Body of pancreas (tissue), 4 donors: ENCODE measurements at regions not wholly inside any gene's neighbourhood (a gene's known extent, or its start where the extent isn't known, plus 50 kb on each side); places are given as distances from the start of the nearest gene placed in this dataset.

Source experiments
- POLR2A ChIP-seq, 3 donors: fragments of 450-650 bp; IDR thresholded peaks; one replicate each; pipeline ENCODE4 v1.6.1; 2016; ENCODE audit warnings: antibody characterized with exemption in 3 of 3, mild to moderate bottlenecking in 2 of 3
- TF ChIP-seq, protein P1 (sequence below), 7 experiments: fragments of 450-650 bp in 4 of 7; fragments of 200-600 bp in 3 of 7; sonication (generic) in 3 of 7; IDR thresholded peaks; one replicate each; pipeline ENCODE4 v1.5.1; 2016 to 2019; ENCODE audit warnings: antibody characterized with exemption in 7 of 7

DNA sequence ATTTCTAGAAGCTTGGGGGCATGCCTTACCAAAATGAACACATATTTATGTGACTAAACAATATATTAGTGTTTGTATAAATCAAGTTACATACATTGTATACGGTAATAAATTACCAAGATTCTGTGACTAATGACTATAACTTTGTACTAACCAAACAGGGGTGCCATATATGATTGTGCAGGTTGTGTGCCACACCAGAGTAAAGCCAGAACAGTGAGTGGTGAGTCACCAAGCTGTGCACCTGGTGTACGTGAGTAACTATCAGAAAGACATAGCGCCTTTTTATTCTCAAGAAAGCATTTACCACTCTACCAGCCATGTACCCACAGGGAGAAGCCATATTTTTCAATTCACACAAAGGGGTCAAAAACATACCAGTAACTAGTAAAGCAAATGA, 453.2 kb upstream of the PIK3C3 start:
- no peak for TF ChIP-seq POLR2A (IDR thresholded peaks at IDR 0.05)
- TF ChIP-seq, protein P1, sequence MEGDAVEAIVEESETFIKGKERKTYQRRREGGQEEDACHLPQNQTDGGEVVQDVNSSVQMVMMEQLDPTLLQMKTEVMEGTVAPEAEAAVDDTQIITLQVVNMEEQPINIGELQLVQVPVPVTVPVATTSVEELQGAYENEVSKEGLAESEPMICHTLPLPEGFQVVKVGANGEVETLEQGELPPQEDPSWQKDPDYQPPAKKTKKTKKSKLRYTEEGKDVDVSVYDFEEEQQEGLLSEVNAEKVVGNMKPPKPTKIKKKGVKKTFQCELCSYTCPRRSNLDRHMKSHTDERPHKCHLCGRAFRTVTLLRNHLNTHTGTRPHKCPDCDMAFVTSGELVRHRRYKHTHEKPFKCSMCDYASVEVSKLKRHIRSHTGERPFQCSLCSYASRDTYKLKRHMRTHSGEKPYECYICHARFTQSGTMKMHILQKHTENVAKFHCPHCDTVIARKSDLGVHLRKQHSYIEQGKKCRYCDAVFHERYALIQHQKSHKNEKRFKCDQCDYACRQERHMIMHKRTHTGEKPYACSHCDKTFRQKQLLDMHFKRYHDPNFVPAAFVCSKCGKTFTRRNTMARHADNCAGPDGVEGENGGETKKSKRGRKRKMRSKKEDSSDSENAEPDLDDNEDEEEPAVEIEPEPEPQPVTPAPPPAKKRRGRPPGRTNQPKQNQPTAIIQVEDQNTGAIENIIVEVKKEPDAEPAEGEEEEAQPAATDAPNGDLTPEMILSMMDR (IDR thresholded peaks at IDR 0.05), result no peak
